ENCODE measurements at regions not wholly inside any gene's neighbourhood (a gene's known extent, or its start where the extent isn't known, plus 50 kb on each side); places are given as distances from the start of the nearest gene placed in this dataset.

DNA sequence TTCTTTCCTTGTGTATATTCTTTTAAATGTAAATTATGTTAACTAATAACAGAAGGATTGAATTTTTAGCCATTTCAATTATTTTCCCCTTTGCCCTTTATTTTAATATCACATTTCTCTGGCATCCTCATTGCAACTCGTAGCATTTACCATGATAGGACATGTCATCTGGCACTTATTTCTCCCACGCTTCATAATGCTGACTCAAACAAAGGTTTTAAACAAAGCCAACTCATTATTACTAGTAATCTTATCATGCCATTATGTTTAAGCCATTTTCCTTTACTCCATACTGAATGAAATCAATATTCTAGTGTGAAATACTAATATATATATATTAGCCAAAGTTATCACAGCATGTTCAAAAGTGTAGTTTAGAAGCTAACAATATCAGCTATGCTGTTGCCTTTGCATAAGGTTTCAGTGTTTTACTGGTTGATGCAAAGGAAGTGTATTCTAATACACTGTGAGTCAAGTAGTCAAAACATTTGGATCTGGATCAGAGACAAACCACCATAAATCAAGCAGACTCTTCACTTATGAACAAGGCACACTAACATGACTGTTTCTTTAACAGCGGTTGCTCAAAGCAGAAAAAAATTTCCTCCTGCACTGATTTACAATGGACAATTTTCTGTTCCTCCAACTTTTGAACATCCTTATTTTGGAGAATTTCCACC, 281.6 kb downstream of the SLC7A11 start:
- Histone ChIP-seq H3K9me2 (no peaks in the 10 kb centered on the region), H3K9ac (peak overlapping the region; percentile 18; the same call in 1 of the 2 replicates), H3K36me3 (replicated peaks in 1 of 2; ENCODE audit: control insufficient read depth in 1 of 2, insufficient read depth in 2 of 2, low read length in 1 of 2) (no peaks in the 10 kb centered on the region), H3K4me3 (ENCODE audit: low read depth in 2 of 2, low read length in 1 of 2) (peak overlapping the region in 1 of 2 experiments; percentile 10; a peak in 1 of 4 replicates), H3K4me1 (ENCODE audit: control insufficient read depth in 1 of 2, insufficient read depth in 2 of 2, low read depth in 1 of 2, low read length in 1 of 2) (peaks cover 8 to 9% of the 10 kb centered on the region in 2 experiments; a peak in 3 of 4 replicates), H3K9me3 (no peaks in the 10 kb centered on the region), H3F3A (replicated peaks; ENCODE audit: insufficient read depth) (peaks cover 19% of the 10 kb centered on the region), H3K4me2 (peak overlapping the region; percentile 58; the same call in 1 of the 2 replicates), H3K79me2 (ENCODE audit: insufficient read depth) (no peaks in the 10 kb centered on the region), H3K27me3 (ENCODE audit: insufficient read depth) (no peaks in the 10 kb centered on the region), H3K27ac (ENCODE audit: low read depth in 2 of 2, low read length in 1 of 2) (peak overlapping the region; percentile 58 to 80), H4K20me1 (ENCODE audit: insufficient read depth) (no peaks in the 10 kb centered on the region), H2AFZ (ENCODE audit: low read depth) (peak overlapping the region; percentile 71; the same call in 1 of the 2 replicates)
- TF ChIP-seq, protein P1, sequence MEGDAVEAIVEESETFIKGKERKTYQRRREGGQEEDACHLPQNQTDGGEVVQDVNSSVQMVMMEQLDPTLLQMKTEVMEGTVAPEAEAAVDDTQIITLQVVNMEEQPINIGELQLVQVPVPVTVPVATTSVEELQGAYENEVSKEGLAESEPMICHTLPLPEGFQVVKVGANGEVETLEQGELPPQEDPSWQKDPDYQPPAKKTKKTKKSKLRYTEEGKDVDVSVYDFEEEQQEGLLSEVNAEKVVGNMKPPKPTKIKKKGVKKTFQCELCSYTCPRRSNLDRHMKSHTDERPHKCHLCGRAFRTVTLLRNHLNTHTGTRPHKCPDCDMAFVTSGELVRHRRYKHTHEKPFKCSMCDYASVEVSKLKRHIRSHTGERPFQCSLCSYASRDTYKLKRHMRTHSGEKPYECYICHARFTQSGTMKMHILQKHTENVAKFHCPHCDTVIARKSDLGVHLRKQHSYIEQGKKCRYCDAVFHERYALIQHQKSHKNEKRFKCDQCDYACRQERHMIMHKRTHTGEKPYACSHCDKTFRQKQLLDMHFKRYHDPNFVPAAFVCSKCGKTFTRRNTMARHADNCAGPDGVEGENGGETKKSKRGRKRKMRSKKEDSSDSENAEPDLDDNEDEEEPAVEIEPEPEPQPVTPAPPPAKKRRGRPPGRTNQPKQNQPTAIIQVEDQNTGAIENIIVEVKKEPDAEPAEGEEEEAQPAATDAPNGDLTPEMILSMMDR (IDR thresholded peaks at IDR 0.05) = no peak
- TF ChIP-seq TCF12 (IDR thresholded peaks at IDR 0.05) (peak; percentile 23; the same call in 1 of the 2 replicates), GATA2 (CRISPR knock-in tag; IDR thresholded peaks at IDR 0.05) (no peak), RCOR1 (IDR thresholded peaks at IDR 0.05; ENCODE audit: low read length) (no peak), NFIC (IDR thresholded peaks at IDR 0.05; ENCODE audit: borderline replicate concordance) (peak; percentile 66), FOSL2 (IDR thresholded peaks at IDR 0.05; ENCODE audit: borderline replicate concordance, low read depth) (peak; percentile 27; the same call in 1 of the 2 replicates), RAD21 (IDR thresholded peaks at IDR 0.05; ENCODE audit: low read length) (no peak), JUND (IDR thresholded peaks at IDR 0.05) (peak; percentile 35; the same call in 1 of the 2 replicates)
- TF ChIP-seq, protein P2, sequence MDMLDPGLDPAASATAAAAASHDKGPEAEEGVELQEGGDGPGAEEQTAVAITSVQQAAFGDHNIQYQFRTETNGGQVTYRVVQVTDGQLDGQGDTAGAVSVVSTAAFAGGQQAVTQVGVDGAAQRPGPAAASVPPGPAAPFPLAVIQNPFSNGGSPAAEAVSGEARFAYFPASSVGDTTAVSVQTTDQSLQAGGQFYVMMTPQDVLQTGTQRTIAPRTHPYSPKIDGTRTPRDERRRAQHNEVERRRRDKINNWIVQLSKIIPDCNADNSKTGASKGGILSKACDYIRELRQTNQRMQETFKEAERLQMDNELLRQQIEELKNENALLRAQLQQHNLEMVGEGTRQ (IDR thresholded peaks at IDR 0.05; ENCODE audit: borderline replicate concordance, low read depth, low read length) = no peak
- TF ChIP-seq, protein P3, sequence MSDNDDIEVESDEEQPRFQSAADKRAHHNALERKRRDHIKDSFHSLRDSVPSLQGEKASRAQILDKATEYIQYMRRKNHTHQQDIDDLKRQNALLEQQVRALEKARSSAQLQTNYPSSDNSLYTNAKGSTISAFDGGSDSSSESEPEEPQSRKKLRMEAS (IDR thresholded peaks at IDR 0.05; ENCODE audit: low read depth) = 0 out of 2 replicates have a peak, but pooled peaks have one; percentile 15
- TF ChIP-seq, protein P4, sequence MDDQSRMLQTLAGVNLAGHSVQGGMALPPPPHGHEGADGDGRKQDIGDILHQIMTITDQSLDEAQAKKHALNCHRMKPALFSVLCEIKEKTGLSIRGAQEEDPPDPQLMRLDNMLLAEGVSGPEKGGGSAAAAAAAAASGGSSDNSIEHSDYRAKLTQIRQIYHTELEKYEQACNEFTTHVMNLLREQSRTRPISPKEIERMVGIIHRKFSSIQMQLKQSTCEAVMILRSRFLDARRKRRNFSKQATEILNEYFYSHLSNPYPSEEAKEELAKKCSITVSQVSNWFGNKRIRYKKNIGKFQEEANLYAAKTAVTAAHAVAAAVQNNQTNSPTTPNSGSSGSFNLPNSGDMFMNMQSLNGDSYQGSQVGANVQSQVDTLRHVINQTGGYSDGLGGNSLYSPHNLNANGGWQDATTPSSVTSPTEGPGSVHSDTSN (IDR thresholded peaks at IDR 0.05) = peak; percentile 85
- DNase-seq = no peak
- 24% methylated on average over 3 of the region's 3 CpGs for WGBS (ENCODE audit: low lambda C conversion rate)
- ChIA-PET CTCF (interaction anchor here (0.8 kb wide), 1 partner anchor 78 kb away, joined by 3 read pairs; no protein-coding TSS in a partner anchor), POLR2A (no interaction called here)

DNA sequence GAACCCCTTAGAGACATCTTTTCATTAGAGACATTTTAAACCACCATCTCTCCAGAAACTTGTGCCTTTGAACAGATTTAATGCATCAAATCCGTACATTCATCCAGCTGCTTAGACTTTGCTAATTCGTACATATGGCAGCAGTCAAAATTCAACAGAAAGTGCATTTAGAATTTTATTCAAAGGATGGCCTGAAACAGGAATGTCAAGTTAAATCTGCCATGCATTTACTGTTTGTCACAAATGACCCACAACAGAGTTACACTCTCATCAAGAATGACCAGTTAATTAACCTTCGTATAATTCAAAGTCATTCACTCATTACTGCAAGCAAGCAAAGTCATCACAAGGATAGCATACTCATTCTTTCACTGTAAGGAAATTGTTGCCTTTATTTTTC, 284.3 kb downstream of the SLC7A11 start:
- H3K27me3 ChIP-seq (ENCODE audit: insufficient read depth) = no peaks in the 10 kb centered on the region
- H3K4me3 ChIP-seq (ENCODE audit: low read depth in 2 of 2, low read length in 1 of 2) = no peak overlapping the region
- no peak overlapping the region for H3K27ac ChIP-seq (ENCODE audit: low read depth in 2 of 2, low read length in 1 of 2)
- H3K9ac ChIP-seq = no peak overlapping the region
- H3K4me2 ChIP-seq = no peak overlapping the region
- no peak overlapping the region for H2AFZ ChIP-seq (ENCODE audit: low read depth)
- ChIA-PET CTCF (no interaction called here), POLR2A (no interaction called here)
- peaks cover 8 to 9% of the 10 kb centered on the region in 2 experiments; a peak in 3 of 4 replicates for H3K4me1 ChIP-seq (ENCODE audit: control insufficient read depth in 1 of 2, insufficient read depth in 2 of 2, low read depth in 1 of 2, low read length in 1 of 2)
- TF ChIP-seq SIN3A (IDR thresholded peaks at IDR 0.05; ENCODE audit: borderline replicate concordance, low read depth, low read length) = no peak
- TF ChIP-seq YY1 (IDR thresholded peaks at IDR 0.05; ENCODE audit: low read depth) = no peak
- TF ChIP-seq GABPA (IDR thresholded peaks at IDR 0.05; ENCODE audit: low read depth) = no peak
- TF ChIP-seq JUND (IDR thresholded peaks at IDR 0.05) = no peak
- TF ChIP-seq MEF2A (IDR thresholded peaks at IDR 0.05; ENCODE audit: borderline replicate concordance, low read depth) = no peak
- no peak for TF ChIP-seq FOSL2 (IDR thresholded peaks at IDR 0.05; ENCODE audit: borderline replicate concordance, low read depth)
- no peak for TF ChIP-seq EZH2phosphoT487 (IDR thresholded peaks at IDR 0.05; ENCODE audit: borderline replicate concordance, low read depth)
- TF ChIP-seq CHD2 (IDR thresholded peaks at IDR 0.05; ENCODE audit: low read length, partially characterized antibody) = no peak
- TF ChIP-seq ELF1 (IDR thresholded peaks at IDR 0.05) = no peak
- TF ChIP-seq FOXJ3 (CRISPR knock-in tag; IDR thresholded peaks at IDR 0.05) = no peak
- TF ChIP-seq, protein P1 (IDR thresholded peaks at IDR 0.05) = no peak
- no peak for TF ChIP-seq TAF1 (IDR thresholded peaks at IDR 0.05; ENCODE audit: borderline replicate concordance, low read depth, low read length)
- no peak for TF ChIP-seq FOXM1 (IDR thresholded peaks at IDR 0.05; ENCODE audit: low read depth)
- DNase-seq = no peak
- no peaks in the 10 kb centered on the region for H3K79me2 ChIP-seq (ENCODE audit: insufficient read depth)
- H4K20me1 ChIP-seq (ENCODE audit: insufficient read depth) = no peaks in the 10 kb centered on the region
- WGBS (ENCODE audit: low lambda C conversion rate) = 92% methylated on average over 3 of the region's 3 CpGs
- H3K36me3 ChIP-seq (replicated peaks in 1 of 2; ENCODE audit: control insufficient read depth in 1 of 2, insufficient read depth in 2 of 2, low read length in 1 of 2) = no peaks in the 10 kb centered on the region
- H3K9me3 ChIP-seq = no peaks in the 10 kb centered on the region
- H3F3A ChIP-seq (replicated peaks; ENCODE audit: insufficient read depth) = peaks cover 19% of the 10 kb centered on the region
- no peaks in the 10 kb centered on the region for H3K9me2 ChIP-seq
